ENCODE measurements at regions not wholly inside any gene's neighbourhood (a gene's known extent, or its start where the extent isn't known, plus 50 kb on each side); places are given as distances from the start of the nearest gene placed in this dataset.
"Not testable (repeated sequence)": the region's sequence is repeated elsewhere in the genome, so short reads cannot be mapped to it uniquely, and the experiment has no call there.

DNA sequence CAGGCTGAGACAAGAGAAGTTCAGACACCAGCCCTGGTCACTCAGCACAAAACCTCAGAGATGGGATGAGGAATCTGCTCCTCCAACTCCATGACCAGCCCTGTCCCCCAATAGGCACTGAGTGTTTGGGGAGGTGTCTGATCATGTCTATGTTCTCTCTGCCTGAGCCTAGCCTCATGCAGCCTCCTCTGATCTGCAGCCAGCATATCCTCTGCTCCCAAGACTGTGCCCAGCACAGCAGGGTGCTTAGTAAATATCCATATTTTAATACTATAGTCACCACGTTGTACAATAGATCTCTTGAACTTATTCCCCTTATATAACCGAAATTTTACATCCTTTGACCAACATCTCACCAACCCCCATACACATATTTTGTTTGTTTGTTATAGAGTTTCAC lies 202.9 kb downstream of the MATN1 start:
- Histone ChIP-seq H3K27ac (no peak overlapping the region), H3K36me3 (no peaks in the 10 kb centered on the region), H3K9me3 (no peaks in the 10 kb centered on the region), H3K4me1 (ENCODE audit: control insufficient read depth in 1 of 2, insufficient read depth in 1 of 2, low read depth in 1 of 2, low read length in 1 of 2) (no peaks in the 10 kb centered on the region), H3K27me3 (peaks cover under 1% of the 10 kb centered on the region), H3K4me3 (ENCODE audit: low read depth in 1 of 2, low read length in 1 of 2) (no peak overlapping the region)
- TF ChIP-seq, protein P1, sequence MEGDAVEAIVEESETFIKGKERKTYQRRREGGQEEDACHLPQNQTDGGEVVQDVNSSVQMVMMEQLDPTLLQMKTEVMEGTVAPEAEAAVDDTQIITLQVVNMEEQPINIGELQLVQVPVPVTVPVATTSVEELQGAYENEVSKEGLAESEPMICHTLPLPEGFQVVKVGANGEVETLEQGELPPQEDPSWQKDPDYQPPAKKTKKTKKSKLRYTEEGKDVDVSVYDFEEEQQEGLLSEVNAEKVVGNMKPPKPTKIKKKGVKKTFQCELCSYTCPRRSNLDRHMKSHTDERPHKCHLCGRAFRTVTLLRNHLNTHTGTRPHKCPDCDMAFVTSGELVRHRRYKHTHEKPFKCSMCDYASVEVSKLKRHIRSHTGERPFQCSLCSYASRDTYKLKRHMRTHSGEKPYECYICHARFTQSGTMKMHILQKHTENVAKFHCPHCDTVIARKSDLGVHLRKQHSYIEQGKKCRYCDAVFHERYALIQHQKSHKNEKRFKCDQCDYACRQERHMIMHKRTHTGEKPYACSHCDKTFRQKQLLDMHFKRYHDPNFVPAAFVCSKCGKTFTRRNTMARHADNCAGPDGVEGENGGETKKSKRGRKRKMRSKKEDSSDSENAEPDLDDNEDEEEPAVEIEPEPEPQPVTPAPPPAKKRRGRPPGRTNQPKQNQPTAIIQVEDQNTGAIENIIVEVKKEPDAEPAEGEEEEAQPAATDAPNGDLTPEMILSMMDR (IDR thresholded peaks at IDR 0.05): no peak

DNA sequence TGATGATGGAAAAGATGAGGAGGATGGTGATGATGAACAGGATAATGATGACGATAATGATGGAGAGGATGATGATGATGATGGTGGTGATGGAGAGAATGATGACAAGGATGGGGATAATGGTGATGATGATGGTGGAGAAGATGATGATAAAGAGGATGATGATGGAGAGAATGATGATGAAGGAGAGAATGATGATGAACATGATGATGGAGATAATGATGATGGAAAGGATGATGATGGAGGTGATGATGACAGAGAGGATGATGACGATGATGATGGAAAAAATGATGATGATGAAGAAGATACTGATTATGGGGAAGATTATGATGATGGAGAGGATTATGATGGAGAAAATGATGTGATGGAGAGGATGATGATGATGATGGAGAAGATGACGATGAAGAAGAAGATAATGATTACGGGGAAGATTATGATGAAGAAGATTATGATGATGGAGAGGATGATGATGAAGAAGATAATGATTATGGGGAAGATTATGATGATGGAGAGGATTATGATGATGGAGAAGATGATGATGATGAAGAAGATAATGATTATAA lies 204.1 kb downstream of the MATN1 start:
- TF ChIP-seq, protein P1 (IDR thresholded peaks at IDR 0.05): no peak
- no peak overlapping the region for H3K27ac ChIP-seq
- no peaks in the 10 kb centered on the region for H3K27me3 ChIP-seq
- H3K4me1 ChIP-seq (ENCODE audit: control insufficient read depth in 1 of 2, insufficient read depth in 1 of 2, low read depth in 1 of 2, low read length in 1 of 2): no peaks in the 10 kb centered on the region
- H3K36me3 ChIP-seq: no peaks in the 10 kb centered on the region
- H3K4me3 ChIP-seq (ENCODE audit: low read depth in 1 of 2, low read length in 1 of 2): no peak overlapping the region
- H3K9me3 ChIP-seq: no peaks in the 10 kb centered on the region

DNA sequence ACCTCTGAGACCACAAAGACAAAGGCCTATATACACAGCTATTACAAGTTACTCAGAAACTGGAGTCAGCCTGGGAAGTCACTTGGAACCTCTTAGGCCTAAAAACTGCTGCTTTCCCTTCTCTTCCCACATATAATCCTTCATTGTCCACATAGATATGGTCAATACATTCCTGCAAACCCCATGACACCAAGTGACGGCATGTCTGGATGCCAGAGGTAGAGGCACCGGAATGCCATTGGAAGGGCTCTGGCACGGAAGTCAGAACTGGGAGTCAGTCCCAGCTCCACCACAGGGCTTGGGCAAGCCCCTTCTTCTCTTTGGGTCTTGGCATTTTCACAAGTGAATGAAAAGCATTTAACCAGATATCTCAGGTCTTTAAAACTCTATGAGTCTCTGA lies 204.7 kb downstream of the MATN1 start:
- no peaks in the 10 kb centered on the region for H3K4me1 ChIP-seq (ENCODE audit: control insufficient read depth in 1 of 2, insufficient read depth in 1 of 2, low read depth in 1 of 2, low read length in 1 of 2)
- TF ChIP-seq, protein P1 (IDR thresholded peaks at IDR 0.05): no peak
- no peaks in the 10 kb centered on the region for H3K27me3 ChIP-seq

DNA sequence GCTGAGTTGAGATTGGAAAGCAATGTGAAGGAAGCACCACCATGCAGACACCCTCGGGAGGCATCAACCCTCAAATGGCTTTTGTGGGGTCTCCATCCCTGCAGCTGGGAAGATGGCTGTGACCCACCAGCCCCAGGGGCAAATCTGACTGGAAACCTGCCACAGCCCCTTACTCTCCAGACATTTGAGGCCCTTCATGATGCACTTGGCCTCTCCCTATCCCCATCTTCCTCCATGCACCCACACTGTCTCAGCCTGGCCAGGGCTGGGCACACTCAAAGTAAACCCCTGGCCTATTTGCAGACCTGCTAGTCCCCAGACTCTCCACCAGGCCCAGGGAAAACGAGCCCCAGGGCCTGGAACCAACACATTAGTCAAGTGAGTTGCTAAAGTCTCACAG lies 205.2 kb downstream of the MATN1 start:
- Histone ChIP-seq H3K4me3 (ENCODE audit: low read depth in 1 of 2, low read length in 1 of 2) (no peak overlapping the region), H3K27ac (no peak overlapping the region), H3K36me3 (no peaks in the 10 kb centered on the region), H3K4me1 (ENCODE audit: control insufficient read depth in 1 of 2, insufficient read depth in 1 of 2, low read depth in 1 of 2, low read length in 1 of 2) (no peaks in the 10 kb centered on the region), H3K9me3 (no peaks in the 10 kb centered on the region), H3K27me3 (no peaks in the 10 kb centered on the region)
- TF ChIP-seq, protein P1 (IDR thresholded peaks at IDR 0.05): no peak

More for the DNA sequence above, 204.7 kb downstream of the MATN1 start:
- Histone ChIP-seq H3K36me3 (no peaks in the 10 kb centered on the region), H3K27ac (no peak overlapping the region), H3K4me3 (ENCODE audit: low read depth in 1 of 2, low read length in 1 of 2) (no peak overlapping the region), H3K9me3 (no peaks in the 10 kb centered on the region)

DNA sequence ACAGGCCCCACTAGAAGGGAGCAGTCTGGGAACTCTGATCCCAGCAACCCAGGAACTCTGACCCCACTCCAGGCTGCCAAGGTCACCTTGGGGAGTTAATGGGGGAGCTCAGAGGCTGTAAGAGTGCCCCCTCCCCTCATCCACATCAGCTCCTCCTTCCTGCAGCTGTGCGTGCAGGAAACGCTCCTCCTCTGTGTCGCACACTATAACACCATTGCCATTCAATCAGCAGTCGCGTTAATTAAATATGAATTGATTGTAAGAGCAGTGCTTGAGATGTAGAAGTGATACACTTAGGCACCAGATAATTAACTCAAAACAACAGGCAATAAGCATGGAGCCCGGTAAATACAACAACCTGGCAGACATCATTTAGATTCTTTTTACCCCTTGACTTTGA lies 205.7 kb downstream of the MATN1 start:
- H3K27ac ChIP-seq; H3K36me3 ChIP-seq; H3K9me3 ChIP-seq; H3K4me1 ChIP-seq (ENCODE audit: control insufficient read depth in 1 of 2, insufficient read depth in 1 of 2, low read depth in 1 of 2, low read length in 1 of 2); H3K4me3 ChIP-seq (ENCODE audit: low read depth in 1 of 2, low read length in 1 of 2); H3K27me3 ChIP-seq: not testable (repeated sequence)

DNA sequence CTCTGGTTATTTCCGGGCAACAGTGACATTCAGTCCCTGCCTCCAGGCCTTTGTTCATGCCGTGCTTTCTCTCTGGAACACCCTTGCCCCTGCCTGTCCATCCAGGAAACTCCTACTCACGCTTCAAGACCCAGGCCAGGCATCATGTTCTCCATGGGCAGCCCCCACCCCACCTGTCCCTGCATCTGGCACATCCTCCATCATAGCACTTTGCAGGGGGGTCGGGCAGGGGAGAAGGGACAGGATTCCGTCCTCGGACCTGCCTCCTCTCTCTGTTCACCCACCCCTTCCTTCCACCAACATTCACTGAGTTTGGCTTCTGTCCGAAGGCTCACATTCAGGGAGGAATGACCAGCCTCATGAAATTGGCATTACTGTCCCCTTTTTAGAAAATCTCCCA lies 206.1 kb downstream of the MATN1 start:
- H3K27ac ChIP-seq; H3K4me3 ChIP-seq (ENCODE audit: low read depth in 1 of 2, low read length in 1 of 2); H3K9me3 ChIP-seq; H3K27me3 ChIP-seq; H3K4me1 ChIP-seq (ENCODE audit: control insufficient read depth in 1 of 2, insufficient read depth in 1 of 2, low read depth in 1 of 2, low read length in 1 of 2); H3K36me3 ChIP-seq: not testable (repeated sequence)

DNA sequence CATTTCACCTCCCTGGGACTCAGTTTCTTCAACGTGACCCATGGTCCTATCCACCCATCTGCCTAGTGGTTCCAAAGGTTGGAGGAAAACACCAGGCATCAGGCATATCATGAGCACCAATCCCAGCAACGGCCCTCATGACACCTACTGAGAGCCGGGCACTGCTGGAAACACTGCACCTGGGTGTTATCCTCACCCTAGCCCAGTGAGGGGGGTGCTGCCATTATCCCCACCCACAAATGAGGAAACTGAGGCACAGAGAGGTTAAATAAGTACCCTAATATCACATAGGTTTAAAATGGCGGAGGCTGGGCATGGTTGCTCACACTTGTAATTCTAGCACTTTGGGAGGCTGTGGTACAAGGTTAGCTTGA lies 206.9 kb downstream of the MATN1 start:
- H3K9me3 ChIP-seq: no peaks in the 10 kb centered on the region
- H3K36me3 ChIP-seq: no peaks in the 10 kb centered on the region
- TF ChIP-seq, protein P1 (IDR thresholded peaks at IDR 0.05): no peak
- H3K27me3 ChIP-seq: no peaks in the 10 kb centered on the region
- no peak overlapping the region for H3K4me3 ChIP-seq (ENCODE audit: low read depth in 1 of 2, low read length in 1 of 2)
- no peak overlapping the region for H3K27ac ChIP-seq
- H3K4me1 ChIP-seq (ENCODE audit: control insufficient read depth in 1 of 2, insufficient read depth in 1 of 2, low read depth in 1 of 2, low read length in 1 of 2): no peaks in the 10 kb centered on the region
